H1 (cell line): ENCODE measurements at regions not wholly inside any gene's neighbourhood (a gene's known extent, or its start where the extent isn't known, plus 50 kb on each side); places are given as distances from the start of the nearest gene placed in this dataset.

ENCODE experiments used
- CTCF ChIA-PET: fragments of 300-600 bp; sonication (Branson Sonifier 250); formaldehyde crosslinking; loops from one replicate; lab custom pipeline; 2021; ENCODE audit not compliant: partially characterized antibody; lab: Charles Lee
- POLR2A ChIA-PET: fragments of 300-600 bp; sonication (Branson Sonifier 250); formaldehyde crosslinking; loops from one replicate; lab custom pipeline; 2021; ENCODE audit warnings: inconsistent platforms; ENCODE audit not compliant: partially characterized antibody; lab: Charles Lee
- DNase-seq, 2 experiments: peaks; one replicate each; pipeline versions ENCODE4 v3.0.0 to v3.0.0-alpha.2; 2010 to 2022; ENCODE audit warnings: low spot score in 2 of 2, low read depth in 1 of 2, mixed read lengths in 1 of 2
- FAIRE-seq: peaks from 2 replicates; lab custom pipeline; 2011; peaks lifted over from hg19 to GRCh38; lab: Jason Lieb, UNC
- H2AFZ ChIP-seq: 2 replicates; pipeline ENCODE4 v1.8.1; 2012; ENCODE audit warnings: low read length, inconsistent platforms
- H2AK5ac ChIP-seq: 2 replicates; pipeline ENCODE4 v1.6.1; 2013; ENCODE audit warnings: low read depth, low read length
- H2BK120ac ChIP-seq: replicated peaks from 2 replicates; pipeline ENCODE3; 2013; ENCODE audit warnings: low read depth, low read length, inconsistent platforms
- H2BK12ac ChIP-seq: 2 replicates; pipeline ENCODE4 v1.6.1; 2013; ENCODE audit warnings: low read depth, low read length
- H2BK15ac ChIP-seq: 2 replicates; pipeline ENCODE4 v1.6.1; 2013; ENCODE audit warnings: low read length
- H2BK20ac ChIP-seq: 2 replicates; pipeline ENCODE4 v1.6.1; 2013; ENCODE audit warnings: low read length
- H2BK5ac ChIP-seq: 2 replicates; pipeline ENCODE4 v1.6.1; 2013; ENCODE audit warnings: low read depth, low read length
- H3K14ac ChIP-seq: 2 replicates; pipeline ENCODE4 v1.6.1; 2013; ENCODE audit warnings: inconsistent platforms; ENCODE audit not compliant: insufficient read length
- H3K18ac ChIP-seq: 2 replicates; pipeline ENCODE4 v1.6.1; 2013; ENCODE audit warnings: low read length; ENCODE audit errors: extremely low read depth
- H3K23ac ChIP-seq: 2 replicates; pipeline ENCODE4 v1.6.1; 2013; ENCODE audit warnings: inconsistent platforms; ENCODE audit not compliant: insufficient read length
- H3K23me2 ChIP-seq: 2 replicates; pipeline ENCODE4 v1.6.1; 2013; ENCODE audit warnings: low read depth, low read length
- H3K27ac ChIP-seq: 2 replicates; pipeline ENCODE4 v1.6.1; 2011; ENCODE audit warnings: low read depth, low read length, inconsistent platforms
- H3K27me3 ChIP-seq, 4 experiments: replicated peaks in 1 of 4; 1 replicate in 1 of 4; 2 replicates in 3 of 4; pipeline versions ENCODE4 v1.6.1 to v1.8.1; 2011 to 2013; ENCODE audit warnings: low read length in 3 of 4, mild to moderate bottlenecking in 3 of 4, inconsistent platforms in 2 of 4, mixed read lengths in 2 of 4, moderate library complexity in 1 of 4; ENCODE audit not compliant: control insufficient read depth in 3 of 4, insufficient read depth in 3 of 4; ENCODE audit errors: extremely low read depth in 1 of 4
- H3K36me3 ChIP-seq, 4 experiments: 2 replicates each; pipeline versions ENCODE4 v1.6.1 to v1.8.1; 2011 to 2013; ENCODE audit warnings: mild to moderate bottlenecking in 4 of 4, low read length in 3 of 4, moderate library complexity in 2 of 4, control low read depth in 1 of 4, inconsistent platforms in 1 of 4; ENCODE audit not compliant: insufficient read depth in 4 of 4, control insufficient read depth in 2 of 4
- H3K4ac ChIP-seq: replicated peaks from 2 replicates; pipeline ENCODE3; 2013; ENCODE audit warnings: low read length, low read depth, mixed read lengths, inconsistent platforms; ENCODE audit not compliant: insufficient read length
- H3K4me1 ChIP-seq, 4 experiments: replicated peaks in 1 of 4; 1 replicate in 1 of 4; 2 replicates in 3 of 4; pipeline versions ENCODE4 v1.6.1 to v1.8.1; 2011 to 2013; ENCODE audit warnings: low read length in 3 of 4, inconsistent platforms in 2 of 4, mixed read lengths in 1 of 4; ENCODE audit not compliant: insufficient read depth in 4 of 4, control insufficient read depth in 3 of 4
- H3K4me2 ChIP-seq, 2 experiments: 2 replicates each; pipeline versions ENCODE4 v1.6.1 to v1.8.1; 2011 to 2013; ENCODE audit warnings: low read depth in 2 of 2, low read length in 2 of 2, control low read depth in 1 of 2, inconsistent platforms in 1 of 2, mild to moderate bottlenecking in 1 of 2; ENCODE audit not compliant: insufficient read depth in 1 of 2
- H3K4me3 ChIP-seq, 4 experiments: fragments of 200-600, 300-600 bp in 1 of 4; sonication (generic), shearing (Covaris generic), sonication (Bioruptor Twin) in 1 of 4; 2 replicates each; pipeline versions ENCODE4 v1.5.1 to v1.8.1; 2011 to 2016; ENCODE audit warnings: low read length in 4 of 4, low read depth in 3 of 4, control low read depth in 2 of 4, inconsistent platforms in 2 of 4, mild to moderate bottlenecking in 2 of 4, mixed read lengths in 1 of 4, moderate library complexity in 1 of 4; ENCODE audit not compliant: insufficient read depth in 2 of 4; ENCODE audit errors: extremely low read depth in 1 of 4
- H3K56ac ChIP-seq: replicated peaks from 2 replicates; pipeline ENCODE3; 2013; ENCODE audit warnings: low read depth, mild to moderate bottlenecking, mixed read lengths, low read length, inconsistent platforms; ENCODE audit not compliant: insufficient read length
- H3K79me1 ChIP-seq: 2 replicates; pipeline ENCODE4 v1.6.1; 2013; ENCODE audit warnings: low read depth, low read length, control low read depth
- H3K79me2 ChIP-seq, 2 experiments: 2 replicates each; pipeline versions ENCODE4 v1.6.1 to v1.8.1; 2012 to 2013; ENCODE audit warnings: low read length in 2 of 2, mild to moderate bottlenecking in 2 of 2, inconsistent platforms in 1 of 2; ENCODE audit not compliant: insufficient read depth in 2 of 2, control insufficient read depth in 1 of 2
- H3K9ac ChIP-seq, 4 experiments: replicated peaks in 1 of 4; 1 replicate in 1 of 4; 2 replicates in 3 of 4; pipeline versions ENCODE4 v1.6.1 to v1.8.1; 2011 to 2013; ENCODE audit warnings: low read depth in 3 of 4, low read length in 3 of 4, control low read depth in 2 of 4, mild to moderate bottlenecking in 2 of 4, moderate library complexity in 2 of 4, inconsistent platforms in 1 of 4; ENCODE audit errors: extremely low read depth in 1 of 4
- H3K9me3 ChIP-seq, 2 experiments: 2 replicates each; pipeline versions ENCODE4 v1.6.1 to v1.8.1; 2012 to 2013; ENCODE audit warnings: mild to moderate bottlenecking in 2 of 2, moderate library complexity in 2 of 2, control low read depth in 1 of 2, inconsistent platforms in 1 of 2, low read depth in 1 of 2, low read length in 1 of 2, mixed read lengths in 1 of 2; ENCODE audit not compliant: insufficient read depth in 2 of 2
- H4K20me1 ChIP-seq, 2 experiments: replicated peaks in 1 of 2; 2 replicates each; pipeline versions ENCODE3 to v1.8.1; 2011 to 2013; ENCODE audit warnings: inconsistent platforms in 2 of 2, low read length in 2 of 2, mild to moderate bottlenecking in 1 of 2; ENCODE audit not compliant: insufficient read depth in 2 of 2, control insufficient read depth in 1 of 2
- H4K5ac ChIP-seq: 2 replicates; pipeline ENCODE4 v1.6.1; 2013; ENCODE audit warnings: low read length, low read depth, mixed read lengths, inconsistent platforms; ENCODE audit not compliant: insufficient read length
- H4K8ac ChIP-seq: 2 replicates; pipeline ENCODE4 v1.8.0; 2013; ENCODE audit warnings: mild to moderate bottlenecking, moderate library complexity, low read length, inconsistent platforms; ENCODE audit not compliant: insufficient read depth; ENCODE audit errors: extremely low read depth
- H4K91ac ChIP-seq: replicated peaks from 2 replicates; pipeline ENCODE3; 2013; ENCODE audit warnings: low read length, mixed read lengths, inconsistent platforms; ENCODE audit not compliant: insufficient read length
- EGR1 ChIP-seq: IDR thresholded peaks from 2 replicates; pipeline ENCODE4 v1.6.1; 2011; ENCODE audit warnings: low read depth, low read length, borderline replicate concordance
- KDM1A ChIP-seq: fragments of 200-600, 300-600 bp; sonication (generic); IDR thresholded peaks from 2 replicates; pipeline ENCODE4 v1.7.1; 2016; ENCODE audit warnings: mild to moderate bottlenecking, low read length, borderline replicate concordance
- MAFK ChIP-seq: IDR thresholded peaks from 2 replicates; pipeline ENCODE4 v1.6.1; 2012; ENCODE audit warnings: low read depth, mild to moderate bottlenecking, improper control_type of control experiment, low read length
- ZNF274 ChIP-seq: IDR thresholded peaks from 2 replicates; pipeline ENCODE4 v1.7.0; 2012; ENCODE audit warnings: low read length, borderline replicate concordance; ENCODE audit errors: extremely low read depth
- WGBS, 2 experiments: shearing (Covaris generic) in 1 of 2; methylation state at CpG; one replicate each; pipeline versions ENCODE4 v1.1.6 to v1.1.7; 2013 to 2015; ENCODE audit warnings: low lambda C conversion rate in 2 of 2, mixed read lengths in 2 of 2, inconsistent platforms in 1 of 2, low coverage in 1 of 2, missing lambda C conversion rate in 1 of 2; ENCODE audit not compliant: insufficient replicate concordance in 2 of 2, insufficient coverage in 1 of 2, insufficient read length in 1 of 2; ENCODE audit errors: extremely low coverage in 1 of 2, missing lambda C conversion rate in 1 of 2; 5-methylcytosine and 5-hydroxymethylcytosine counted together

GRCh38 chr10:129097776-129098330 lies 369.2 kb upstream of the MGMT start:
- 90% methylated on average over 6 of the region's 6 CpGs; no CpG with 5 or more reads in 1 of the 2 experiments for WGBS, 2 experiments
- no peak overlapping the region for H3K4me2 ChIP-seq
- H4K20me1 ChIP-seq = no peaks in the 10 kb centered on the region
- POLR2A ChIA-PET = no interaction called here
- TF ChIP-seq EGR1 = no peak
- no peak for TF ChIP-seq KDM1A
- no peak for TF ChIP-seq MAFK
- no peak for TF ChIP-seq ZNF274
- H3K4ac ChIP-seq = no peak overlapping the region
- no peaks in the 10 kb centered on the region for H3K4me1 ChIP-seq
- H3K9ac ChIP-seq = no peak overlapping the region
- no peak overlapping the region for H3K14ac ChIP-seq
- no peak overlapping the region for H4K8ac ChIP-seq
- H3K56ac ChIP-seq = no peak overlapping the region
- no peak overlapping the region for H2BK120ac ChIP-seq
- DNase-seq = no peak
- CTCF ChIA-PET = interaction anchor here (1.2 kb wide), 1 partner anchor 11 kb away, joined by 3 read pairs; no protein-coding TSS in a partner anchor
- no peak overlapping the region for H2AK5ac ChIP-seq
- H2AFZ ChIP-seq = no peak overlapping the region
- H3K79me1 ChIP-seq = no peaks in the 10 kb centered on the region
- no peak overlapping the region for H2BK20ac ChIP-seq
- H3K27me3 ChIP-seq = no peaks in the 10 kb centered on the region
- H3K36me3 ChIP-seq = no peaks in the 10 kb centered on the region
- H2BK5ac ChIP-seq = no peak overlapping the region
- no peak overlapping the region for H2BK12ac ChIP-seq
- H4K5ac ChIP-seq = no peak overlapping the region
- no peak overlapping the region for H3K4me3 ChIP-seq
- no peak for FAIRE-seq
- H3K27ac ChIP-seq = no peak overlapping the region
- H3K9me3 ChIP-seq = no peaks in the 10 kb centered on the region
- H3K79me2 ChIP-seq = no peaks in the 10 kb centered on the region
- H3K23ac ChIP-seq = no peak overlapping the region
- H3K18ac ChIP-seq = no peak overlapping the region
- H4K91ac ChIP-seq = no peak overlapping the region
- H2BK15ac ChIP-seq = no peak overlapping the region
- H3K23me2 ChIP-seq = no peaks in the 10 kb centered on the region
